ENCODE measurements at regions not wholly inside any gene's neighbourhood (a gene's known extent, or its start where the extent isn't known, plus 50 kb on each side); places are given as distances from the start of the nearest gene placed in this dataset.

DNA sequence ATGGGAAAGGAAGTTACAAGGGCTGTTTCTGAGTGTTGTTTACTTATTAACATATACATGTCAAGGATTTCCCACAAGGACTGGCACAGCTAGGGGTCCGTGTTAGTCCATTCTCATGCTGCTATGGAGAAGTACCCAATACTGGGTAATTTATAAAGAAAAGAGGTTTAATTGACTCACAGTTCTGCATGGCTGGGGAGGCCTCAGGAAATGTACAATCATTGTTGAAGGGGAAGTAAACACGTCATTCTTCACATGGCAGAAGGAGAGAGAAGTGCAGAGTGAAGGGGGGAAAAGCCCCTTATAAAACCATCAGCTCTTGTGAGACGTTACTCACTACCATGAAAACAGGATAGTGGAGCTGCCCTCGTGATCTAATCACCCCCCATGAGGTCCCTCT lies 128.9 kb upstream of the CELF4 start:
- TF ChIP-seq CTCF (IDR thresholded peaks at IDR 0.05; ENCODE audit: insufficient read depth, low read length, poor library complexity, severe bottlenecking), result no peak
- no peak for TF ChIP-seq EZH2phosphoT487 (conservative IDR thresholded peaks at IDR 0.05; ENCODE audit: low read length)

All from SU-DHL-6 (cell line).